Loucy (cell line): ENCODE measurements at regions not wholly inside any gene's neighbourhood (a gene's known extent, or its start where the extent isn't known, plus 50 kb on each side); places are given as distances from the start of the nearest gene placed in this dataset.

Source experiments
- H2AFZ ChIP-seq: fragments of 200-600 bp; sonication (generic); 2 replicates; pipeline ENCODE4 v1.6.0; 2016; ENCODE audit warnings: antibody characterized with exemption, mild to moderate bottlenecking, low read length, moderate library complexity
- H3F3A ChIP-seq: fragments of 200-600 bp; 2 replicates; pipeline ENCODE4 v1.6.0; 2016; ENCODE audit warnings: antibody characterized with exemption, low read depth, mild to moderate bottlenecking
- H3K27me3 ChIP-seq: fragments of 200-600 bp; sonication (generic); 2 replicates; pipeline ENCODE4 v1.6.1; 2014; ENCODE audit warnings: low read length, mild to moderate bottlenecking; ENCODE audit not compliant: insufficient read depth, poor library complexity, severe bottlenecking
- H3K36me3 ChIP-seq: fragments of 200-600 bp; sonication (generic); 2 replicates; pipeline ENCODE4 v1.6.1; 2016; ENCODE audit warnings: low read length; ENCODE audit not compliant: insufficient read depth
- H3K4me1 ChIP-seq: fragments of 200-600 bp; sonication (generic); 2 replicates; pipeline ENCODE4 v1.5.1; 2014; ENCODE audit warnings: low read length, mild to moderate bottlenecking; ENCODE audit not compliant: insufficient read depth, poor library complexity, severe bottlenecking
- H3K4me2 ChIP-seq: fragments of 200-600 bp; sonication (generic); 2 replicates; pipeline ENCODE4 v1.6.0; 2014; ENCODE audit warnings: antibody characterized with exemption, low read length, low read depth, mild to moderate bottlenecking; ENCODE audit not compliant: poor library complexity, severe bottlenecking
- H3K4me3 ChIP-seq: fragments of 200-600 bp; sonication (generic); 2 replicates; pipeline ENCODE4 v1.5.1; 2014; ENCODE audit warnings: low read length, mild to moderate bottlenecking, mixed read lengths; ENCODE audit not compliant: poor library complexity, severe bottlenecking
- H3K79me2 ChIP-seq: fragments of 200-600 bp; sonication (generic); 2 replicates; pipeline ENCODE4 v1.6.1; 2014; ENCODE audit warnings: low read length; ENCODE audit not compliant: insufficient read depth
- H3K9ac ChIP-seq: fragments of 200-600 bp; sonication (generic); 2 replicates; pipeline ENCODE4 v1.6.0; 2014; ENCODE audit warnings: mild to moderate bottlenecking, low read depth, low read length, moderate library complexity; ENCODE audit not compliant: poor library complexity, severe bottlenecking
- H3K9me2 ChIP-seq: fragments of 200-600 bp; sonication (generic); replicated peaks from 2 replicates; pipeline ENCODE4 v1.6.1; 2016; ENCODE audit warnings: low read depth, low read length, mixed read lengths
- H3K9me3 ChIP-seq: fragments of 200-600 bp; sonication (generic); 2 replicates; pipeline ENCODE4 v1.6.1; 2014; ENCODE audit warnings: mild to moderate bottlenecking, antibody characterized with exemption, low read length, low read depth; ENCODE audit not compliant: insufficient read depth
- H4K20me1 ChIP-seq: fragments of 200-600 bp; sonication (generic); 2 replicates; pipeline ENCODE4 v1.6.0; 2014; ENCODE audit warnings: antibody characterized with exemption, low read length, mild to moderate bottlenecking; ENCODE audit not compliant: insufficient read depth, poor library complexity, severe bottlenecking
- CTCF ChIP-seq: fragments of 200-600 bp; sonication (generic); conservative IDR thresholded peaks from 2 replicates; pipeline ENCODE4 v1.5.1; 2014; ENCODE audit warnings: mild to moderate bottlenecking, antibody characterized with exemption, low read length
- EZH2phosphoT487 ChIP-seq: fragments of 200-600 bp; IDR thresholded peaks from 2 replicates; pipeline ENCODE4 v1.6.1; 2018; ENCODE audit warnings: antibody characterized with exemption, mild to moderate bottlenecking, moderate library complexity, borderline replicate concordance

- Histone ChIP-seq H4K20me1 (no peaks in the 10 kb centered on the region), H3K79me2 (no peaks in the 10 kb centered on the region), H3K4me3 (no peak overlapping the region), H3K9ac (no peak overlapping the region), H3K9me3 (no peaks in the 10 kb centered on the region), H3K4me1 (peaks cover 12% of the 10 kb centered on the region), H3F3A (no peaks in the 10 kb centered on the region), H2AFZ (no peak overlapping the region), H3K27me3 (no peaks in the 10 kb centered on the region), H3K36me3 (no peaks in the 10 kb centered on the region), H3K4me2 (no peak overlapping the region), H3K9me2 (no peaks in the 10 kb centered on the region)
- TF ChIP-seq EZH2phosphoT487 (no peak), CTCF (no peak)
Observed at GRCh38 chr12:104863296-104863948, 94.7 kb downstream of the SLC41A2 start.

GRCh38 chr12:104858611-104859543 is 99.2 kb downstream of the SLC41A2 start:
- H3K4me2 ChIP-seq, result no peak overlapping the region

GRCh38 chr12:104856531-104856930 is 101.6 kb downstream of the SLC41A2 start:
- TF ChIP-seq CTCF (no peak), EZH2phosphoT487 (no peak)
- Histone ChIP-seq H3K36me3 (no peaks in the 10 kb centered on the region), H3K9ac (no peak overlapping the region), H3K27me3 (no peaks in the 10 kb centered on the region), H3K4me2 (no peak overlapping the region), H3K4me1 (no peaks in the 10 kb centered on the region), H3K4me3 (no peak overlapping the region), H3K9me2 (no peaks in the 10 kb centered on the region), H3K79me2 (no peaks in the 10 kb centered on the region), H3K9me3 (no peaks in the 10 kb centered on the region), H4K20me1 (no peaks in the 10 kb centered on the region), H2AFZ (no peak overlapping the region), H3F3A (no peaks in the 10 kb centered on the region)

More at GRCh38 chr12:104858611-104859543, 99.2 kb downstream of the SLC41A2 start:
- Histone ChIP-seq H3F3A (no peaks in the 10 kb centered on the region), H2AFZ (no peak overlapping the region), H3K79me2 (no peaks in the 10 kb centered on the region), H3K36me3 (no peaks in the 10 kb centered on the region), H4K20me1 (no peaks in the 10 kb centered on the region), H3K9me2 (no peaks in the 10 kb centered on the region), H3K9ac (no peak overlapping the region), H3K27me3 (no peaks in the 10 kb centered on the region), H3K9me3 (no peaks in the 10 kb centered on the region), H3K4me1 (no peaks in the 10 kb centered on the region), H3K4me3 (no peak overlapping the region)
- TF ChIP-seq CTCF, result no peak
- TF ChIP-seq EZH2phosphoT487, result no peak
